Endometrial microvascular endothelial cells (primary cell): ENCODE measurements at regions not wholly inside any gene's neighbourhood (a gene's known extent, or its start where the extent isn't known, plus 50 kb on each side); places are given as distances from the start of the nearest gene placed in this dataset.
"Not testable (repeated sequence)": the region's sequence is repeated elsewhere in the genome, so short reads cannot be mapped to it uniquely, and the experiment has no call there.

Experiments used
- in situ Hi-C: cut with HindIII; loops from 2 replicates; pipeline ENCODE4 v1.10.0; 2017; ENCODE audit warnings: low sequenced_read_pairs, low pct_unique_long_range_greater_than_20kb; ENCODE audit errors: inconsistent ontology term

DNA sequence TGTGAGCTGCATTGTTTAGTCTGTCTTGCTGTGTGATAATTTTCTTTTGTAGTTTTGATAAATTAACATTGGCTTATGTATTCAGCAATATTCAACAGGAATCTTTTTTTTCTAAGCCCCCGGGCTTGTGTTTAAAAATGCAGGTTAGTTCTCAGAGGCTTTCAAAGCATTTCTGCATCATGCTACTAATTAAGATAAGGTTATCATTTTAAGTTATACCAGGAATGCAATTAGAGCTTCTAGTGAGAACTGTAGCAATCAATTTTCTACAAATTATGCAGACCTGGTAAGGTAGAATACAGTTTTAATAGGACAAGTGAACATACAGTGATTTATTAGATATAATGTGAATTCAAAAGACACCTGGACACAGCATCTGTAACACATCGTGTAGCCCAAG, 179.2 kb downstream of the PRL start:
- in situ Hi-C loops = no loop called here

DNA sequence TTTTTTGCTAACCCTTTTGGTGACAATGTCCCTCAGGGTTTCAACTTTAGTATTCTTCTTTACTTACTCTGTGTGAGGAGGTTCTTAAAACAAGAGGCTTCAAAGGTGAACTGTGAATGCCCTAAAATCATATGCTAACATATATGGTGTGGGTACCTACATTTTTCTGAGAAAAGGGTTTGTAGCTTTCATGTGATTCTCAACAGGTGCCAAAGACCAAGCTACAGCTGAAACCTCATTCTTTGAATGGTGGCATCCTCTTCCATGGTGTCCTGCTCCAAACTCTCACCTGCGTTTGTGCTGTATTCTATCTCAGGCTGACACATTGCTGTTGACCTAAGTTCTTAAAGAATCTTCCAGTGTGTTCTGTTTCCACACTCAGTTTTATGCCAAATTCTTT, 177.3 kb downstream of the PRL start:
- in situ Hi-C loops = no loop called here

DNA sequence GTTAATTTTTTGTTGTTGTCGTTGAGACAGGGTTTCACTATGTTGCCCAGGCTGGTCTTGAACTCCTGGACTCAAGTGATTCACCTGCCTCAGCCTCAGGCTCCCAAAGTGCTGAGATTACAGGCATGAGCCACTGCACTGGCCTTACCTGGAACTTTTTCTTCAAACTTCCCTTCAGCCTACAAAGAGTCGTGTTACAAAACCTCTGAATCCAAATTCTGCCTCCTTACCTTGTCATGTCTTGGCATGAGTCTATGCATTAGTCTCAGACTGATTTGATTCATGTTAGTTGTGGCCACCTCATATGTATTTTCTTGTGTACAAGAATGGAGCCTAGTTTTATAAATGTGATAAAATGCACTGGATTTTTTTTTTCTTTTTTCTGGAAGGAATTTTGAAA, 172.1 kb downstream of the PRL start:
- in situ Hi-C loops = no loop called here

DNA sequence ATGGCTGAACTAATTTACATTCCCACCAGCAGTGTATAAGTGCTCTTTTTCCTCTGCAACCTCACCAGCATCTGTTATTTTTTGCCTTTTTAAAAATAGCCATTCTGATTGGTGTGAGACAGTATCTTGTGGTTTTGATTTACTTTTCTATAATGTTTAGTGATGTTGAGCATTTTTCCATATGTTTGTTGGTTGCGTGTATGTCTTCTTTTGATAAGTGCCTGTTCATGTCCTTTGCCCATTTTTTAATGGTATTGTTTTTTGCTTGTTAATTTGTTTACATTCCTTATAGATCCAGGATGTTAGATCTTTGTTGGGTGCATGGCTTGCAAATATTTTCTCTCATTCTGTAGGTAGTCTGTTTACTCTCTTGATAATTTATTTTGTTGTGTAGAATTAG, 169.9 kb downstream of the PRL start:
- in situ Hi-C loops = no loop called here

DNA sequence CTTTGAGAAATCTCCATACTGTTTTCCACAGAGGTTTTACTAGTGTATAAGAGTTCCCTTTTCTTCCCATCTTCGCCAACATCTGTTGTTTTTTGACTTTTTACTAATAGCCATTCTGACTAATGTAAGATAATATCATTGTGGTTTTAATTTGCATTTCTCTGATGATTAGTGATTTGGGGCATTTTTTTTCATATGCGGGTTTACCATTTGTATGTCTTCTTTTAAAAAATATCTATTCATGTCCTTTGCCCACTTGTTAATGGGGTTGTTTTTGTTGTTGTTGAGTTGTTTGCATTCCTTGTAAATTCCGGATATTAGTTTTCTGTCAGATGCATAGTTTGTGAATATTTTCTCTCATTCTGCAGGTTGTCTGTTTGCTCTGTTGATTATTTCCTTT, 167.1 kb downstream of the PRL start:
- in situ Hi-C loops = no loop called here

DNA sequence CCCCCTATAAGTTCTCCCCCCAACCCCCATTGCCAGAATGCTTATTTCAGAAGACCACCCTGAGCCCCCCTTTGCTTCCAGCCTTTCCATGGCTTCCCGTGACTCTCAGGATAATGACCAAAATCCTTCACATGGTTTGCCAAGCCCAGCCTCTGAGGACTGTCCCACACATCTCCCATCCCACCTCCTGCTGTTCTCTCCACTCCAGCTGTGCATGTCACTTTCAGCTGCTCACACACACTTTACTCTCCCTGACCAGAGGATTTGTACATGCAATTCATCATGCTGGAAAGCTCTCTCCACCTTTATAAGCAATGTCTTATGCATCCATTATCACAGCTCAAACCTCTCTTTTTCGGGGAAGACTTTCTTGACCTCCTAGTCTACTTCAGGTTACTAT, 164.2 kb downstream of the PRL start:
- in situ Hi-C loops = no loop called here

DNA sequence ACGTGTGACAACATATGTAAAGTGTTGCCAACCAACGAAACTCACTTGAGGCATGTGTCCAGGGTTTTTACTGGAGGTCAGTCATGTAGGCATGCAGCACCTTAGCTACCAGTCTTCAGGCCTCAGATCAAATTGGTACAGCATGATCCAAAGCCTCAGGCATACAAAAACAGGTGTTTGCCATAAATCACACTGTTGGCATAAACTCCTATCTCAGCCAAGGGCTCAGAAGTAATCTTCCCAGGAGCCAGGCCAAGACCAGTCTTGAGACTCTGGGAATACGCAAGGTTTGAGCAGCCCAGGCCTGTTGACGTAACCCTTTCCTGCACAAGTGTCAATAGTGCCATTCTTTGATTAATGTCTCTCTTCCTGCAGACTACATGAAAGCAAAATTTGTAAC, 163.5 kb downstream of the PRL start:
- in situ Hi-C loops = no loop called here

DNA sequence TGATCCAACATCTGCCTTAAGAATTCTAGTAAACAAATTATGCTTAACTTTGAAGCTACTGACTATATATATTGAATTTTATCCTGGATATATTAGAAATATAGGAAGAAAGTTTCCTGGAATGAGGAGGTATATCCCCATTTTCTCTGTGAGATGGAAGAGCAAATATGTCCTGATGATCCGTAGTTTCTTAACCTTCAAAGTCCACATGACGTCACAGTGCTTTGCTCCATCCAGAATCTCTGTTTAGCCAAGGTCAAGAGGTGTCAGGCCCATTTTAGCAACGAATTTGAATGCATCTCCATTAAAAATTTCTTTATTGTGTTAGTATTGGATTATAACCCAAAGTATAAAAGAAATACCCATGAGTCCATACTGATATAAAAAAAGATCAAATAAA, 162.5 kb downstream of the PRL start:
- in situ Hi-C loops = no loop called here

DNA sequence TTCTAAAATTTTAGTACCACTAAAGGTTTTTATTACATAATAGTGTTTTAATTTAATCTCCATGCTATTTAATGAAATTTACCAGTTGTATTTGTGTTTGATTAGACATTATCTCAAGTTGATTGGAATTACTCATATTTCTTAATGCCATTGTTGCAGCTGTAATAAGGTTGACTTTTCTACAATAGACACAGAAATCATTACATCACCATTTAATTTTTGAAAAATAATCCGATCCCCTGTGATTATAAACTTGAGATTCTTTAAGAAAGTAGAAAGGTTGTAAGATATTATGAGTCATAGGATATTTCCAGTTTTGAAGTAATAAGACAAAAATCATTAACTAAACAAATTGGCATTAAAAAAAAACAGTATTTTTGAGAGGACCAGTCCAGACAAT, 161.4 kb downstream of the PRL start:
- in situ Hi-C loops = no loop called here

DNA sequence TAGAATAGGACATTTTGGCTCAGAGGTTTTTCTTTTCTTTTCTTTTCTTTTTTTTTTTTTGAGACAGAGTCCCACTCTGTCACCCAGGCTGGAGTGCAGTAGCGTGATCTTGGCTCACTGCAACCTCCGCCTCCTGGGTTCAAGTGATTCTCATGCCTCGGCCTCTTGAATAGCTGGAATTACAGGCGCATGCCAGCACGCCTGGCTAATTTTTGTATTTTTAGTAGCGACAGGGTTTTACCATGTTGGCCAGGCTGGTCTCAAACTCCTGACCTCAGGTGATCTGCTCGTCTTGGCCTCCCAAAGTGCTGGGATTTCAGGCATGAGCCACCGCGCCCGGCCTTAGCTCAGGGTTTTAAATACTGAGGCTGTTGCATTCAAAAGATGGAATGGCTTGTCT, 156.1 kb downstream of the PRL start:
- in situ Hi-C loops = not testable (repeated sequence)

DNA sequence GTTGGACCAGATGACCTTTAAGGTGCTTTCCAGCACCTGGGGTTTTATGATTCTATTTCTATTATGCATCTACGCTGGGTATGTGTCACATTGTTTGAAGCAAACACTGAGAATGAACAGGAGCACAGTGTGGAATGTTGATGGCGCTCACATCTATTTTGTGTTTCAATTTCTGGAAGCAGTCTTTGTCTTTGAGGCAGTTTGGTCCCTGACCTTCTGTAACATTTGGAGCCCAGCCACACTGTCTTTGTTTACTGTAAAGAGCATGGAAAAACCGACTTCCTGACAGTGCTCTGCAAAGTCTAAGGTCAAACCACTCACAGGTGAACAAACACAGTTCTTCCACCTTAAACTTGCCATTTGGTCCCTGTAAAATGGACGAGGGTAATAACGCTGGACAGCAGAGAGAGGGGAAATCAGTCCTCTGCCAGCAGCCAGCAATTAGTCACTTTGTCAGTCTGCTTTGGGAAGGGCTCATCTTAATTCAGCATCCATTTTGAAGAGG, 155.5 kb downstream of the PRL start:
- in situ Hi-C loops = no loop called here

DNA sequence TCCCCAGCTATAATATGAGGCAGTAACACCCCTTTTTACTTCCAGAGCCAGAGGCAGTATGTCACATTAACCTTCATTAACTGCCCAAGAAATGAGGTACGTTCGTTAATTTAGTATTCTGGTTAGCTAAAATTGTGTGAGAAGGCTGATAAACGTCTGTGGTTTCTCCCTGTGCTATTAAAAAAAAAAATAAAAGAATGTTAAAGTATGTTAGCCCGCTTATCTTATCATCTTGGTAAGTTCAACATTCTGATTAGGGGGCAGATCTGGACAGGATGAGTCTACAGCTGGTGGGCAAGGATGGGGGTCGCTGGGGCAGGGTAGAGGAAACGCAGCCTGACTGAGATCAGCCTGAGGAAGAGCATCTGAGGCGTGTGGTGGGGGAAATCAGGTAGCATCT, 154.0 kb downstream of the PRL start:
- in situ Hi-C loops = no loop called here

DNA sequence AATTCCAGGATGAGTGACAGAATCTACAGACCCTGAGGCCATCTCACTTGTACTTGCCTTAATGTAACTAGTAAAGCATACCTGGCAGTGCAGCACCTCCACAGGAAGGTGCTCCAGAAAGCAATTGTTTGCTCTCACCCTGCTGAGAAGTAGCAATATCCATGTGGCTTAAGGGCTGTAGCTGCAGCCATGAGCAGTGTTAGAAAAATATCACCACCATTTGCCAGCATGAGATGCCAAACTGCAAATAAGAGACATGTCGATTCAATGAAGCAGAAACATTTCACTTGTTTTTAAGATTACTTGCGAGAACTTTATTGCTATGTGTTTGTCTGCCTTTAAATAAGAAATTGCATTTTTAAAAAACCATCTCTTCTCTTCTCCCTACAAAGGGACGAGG, 151.5 kb downstream of the PRL start:
- in situ Hi-C loops = no loop called here

DNA sequence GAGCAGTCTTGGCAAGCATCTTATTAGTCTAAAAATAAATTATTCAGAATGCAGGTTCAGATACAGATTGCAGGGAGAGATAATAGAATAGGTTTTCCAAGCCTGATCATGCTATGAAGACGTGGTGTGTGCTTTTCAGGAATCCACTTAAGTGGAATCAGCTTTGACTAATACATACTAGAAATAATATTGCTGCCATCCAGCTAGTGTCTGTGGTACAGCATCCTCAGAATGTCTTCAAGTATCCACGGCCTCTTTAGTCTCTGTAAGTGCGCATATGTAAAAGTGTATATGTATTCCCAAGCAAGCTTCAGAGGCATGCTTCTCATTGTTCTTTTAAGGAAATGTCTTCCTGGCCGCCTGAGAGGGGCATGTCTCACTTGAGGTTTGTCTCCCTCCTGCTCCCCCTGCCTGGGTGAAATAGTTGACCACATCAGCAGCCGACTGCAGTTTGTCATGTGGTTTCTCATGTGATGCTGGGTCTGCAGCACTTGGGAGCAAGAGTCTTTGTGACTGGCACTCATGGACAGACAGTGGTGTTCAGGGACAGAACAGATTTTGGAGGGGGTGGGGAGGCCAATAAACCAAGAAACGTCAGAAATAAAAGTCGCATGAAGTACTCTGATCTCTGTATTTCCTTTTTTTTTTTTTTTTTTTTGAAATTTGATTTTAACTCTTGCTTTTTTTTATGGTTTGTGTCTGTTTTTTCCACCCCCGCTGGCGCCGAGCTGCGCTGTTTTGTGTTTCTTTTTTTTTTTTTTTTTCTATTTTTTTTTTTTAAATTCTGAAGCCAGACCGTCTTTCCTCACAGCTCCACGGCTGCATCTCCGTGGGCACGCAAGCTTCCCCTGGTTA, 150.8 kb downstream of the PRL start:
- in situ Hi-C loops = no loop called here

DNA sequence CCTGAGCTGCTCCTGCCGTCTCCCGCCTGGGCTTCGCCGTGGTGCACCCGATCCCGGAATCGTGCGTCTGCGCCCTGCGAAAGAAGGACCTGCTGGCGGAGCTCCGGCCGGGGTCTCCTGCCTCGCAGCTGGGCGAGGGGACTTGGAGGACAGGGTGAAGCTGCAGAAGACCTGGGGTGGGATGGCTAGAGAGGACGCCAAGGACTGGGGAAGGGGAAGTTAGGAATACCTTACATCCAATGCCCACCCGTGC, 150.2 kb downstream of the PRL start:
- in situ Hi-C loops = no loop called here

DNA sequence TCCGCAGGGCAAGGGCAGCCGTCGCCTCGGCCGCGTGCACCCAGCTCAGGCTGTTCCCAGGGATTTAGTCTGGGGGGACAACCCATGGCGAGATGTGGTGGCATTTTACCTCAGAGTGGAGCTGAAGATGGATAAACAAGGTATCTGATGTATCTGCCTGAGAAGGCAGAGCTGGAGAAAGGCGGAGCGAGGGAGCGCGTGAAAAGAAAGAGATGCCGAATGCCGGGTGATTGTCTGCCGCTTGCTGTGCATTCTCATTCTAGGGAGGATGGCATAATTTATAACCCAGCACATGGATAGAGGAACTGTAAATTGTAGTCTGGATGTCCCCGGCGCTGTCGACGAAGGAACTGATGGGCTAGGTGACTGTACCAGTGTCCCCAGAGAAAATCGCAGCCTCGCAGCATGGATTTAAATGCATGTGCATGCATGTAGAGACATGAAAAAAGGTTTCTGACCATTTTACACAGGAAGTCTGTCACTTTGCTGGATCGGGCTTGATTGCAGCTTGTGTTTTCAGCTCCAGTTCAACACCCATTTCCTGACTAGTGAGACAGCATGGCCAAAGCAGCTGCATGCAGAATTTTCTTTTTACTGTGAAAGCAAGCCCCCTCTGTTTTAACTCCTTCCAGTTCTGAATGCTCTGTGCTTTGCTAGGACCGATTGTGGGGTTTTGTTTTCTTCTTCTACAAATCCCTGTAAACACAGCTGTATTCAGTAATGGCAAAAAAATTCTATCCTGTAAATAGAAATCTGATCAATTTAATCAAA, 149.7 kb downstream of the PRL start:
- in situ Hi-C loops = no loop called here

DNA sequence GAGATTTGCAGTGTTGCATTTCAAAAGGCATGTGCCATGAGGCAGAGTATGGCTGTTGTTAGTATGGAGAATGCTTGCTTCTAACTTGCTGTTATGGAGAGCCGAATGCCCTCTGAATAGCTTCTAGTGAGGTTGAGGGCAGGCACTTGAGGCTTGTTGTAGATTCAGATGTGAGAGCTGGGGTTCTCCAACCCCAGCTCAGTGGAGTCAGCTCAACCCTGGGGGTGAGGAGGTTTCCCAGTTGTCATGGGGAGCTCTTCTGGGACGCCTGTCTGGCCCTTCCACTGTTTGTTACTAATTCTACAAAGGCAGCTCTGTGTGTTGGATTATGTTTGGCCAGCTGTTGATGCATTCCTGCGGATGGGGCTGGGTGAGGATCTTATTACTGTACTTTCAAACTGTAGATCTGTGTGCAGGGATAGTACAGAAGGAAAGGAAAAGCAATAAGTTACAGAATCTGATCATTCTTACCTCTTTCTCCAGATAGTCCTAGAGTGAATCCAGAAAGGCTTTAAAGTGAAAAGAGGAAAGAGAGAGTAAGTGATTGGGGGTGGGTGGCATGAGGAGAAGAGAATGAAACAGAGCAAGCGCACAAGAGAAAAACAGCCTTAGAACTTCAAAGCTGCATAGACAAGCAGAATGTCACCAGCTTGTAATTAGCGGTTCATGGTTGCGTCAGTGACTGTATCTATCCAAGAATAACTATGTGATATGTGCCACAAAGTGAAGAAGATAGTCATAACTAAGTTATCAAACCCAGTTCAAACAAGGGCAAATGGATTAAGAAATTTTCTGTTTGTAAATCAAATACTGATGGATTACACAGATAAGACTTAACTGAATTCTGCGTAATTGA, 148.7 kb downstream of the PRL start:
- in situ Hi-C loops = no loop called here

DNA sequence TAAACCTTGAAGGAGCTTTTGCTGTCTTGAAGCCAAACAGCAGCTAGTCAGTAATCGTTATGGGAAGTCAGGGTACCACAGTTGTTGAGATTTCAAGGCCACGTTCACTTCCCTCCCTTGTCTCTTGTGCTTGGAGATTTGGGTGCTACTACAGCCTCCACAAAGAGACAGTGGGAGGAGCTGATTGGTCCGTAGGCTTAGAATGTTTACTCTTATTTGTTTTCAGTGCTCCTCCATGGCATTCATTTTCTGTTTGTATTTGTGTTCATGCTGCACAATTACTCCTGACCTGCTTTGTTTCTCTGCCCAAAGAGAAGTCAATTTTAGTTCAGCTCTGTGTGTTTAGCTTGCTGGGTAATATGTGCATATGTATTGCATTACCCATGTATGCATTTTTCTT, 147.7 kb downstream of the PRL start:
- in situ Hi-C loops = no loop called here

DNA sequence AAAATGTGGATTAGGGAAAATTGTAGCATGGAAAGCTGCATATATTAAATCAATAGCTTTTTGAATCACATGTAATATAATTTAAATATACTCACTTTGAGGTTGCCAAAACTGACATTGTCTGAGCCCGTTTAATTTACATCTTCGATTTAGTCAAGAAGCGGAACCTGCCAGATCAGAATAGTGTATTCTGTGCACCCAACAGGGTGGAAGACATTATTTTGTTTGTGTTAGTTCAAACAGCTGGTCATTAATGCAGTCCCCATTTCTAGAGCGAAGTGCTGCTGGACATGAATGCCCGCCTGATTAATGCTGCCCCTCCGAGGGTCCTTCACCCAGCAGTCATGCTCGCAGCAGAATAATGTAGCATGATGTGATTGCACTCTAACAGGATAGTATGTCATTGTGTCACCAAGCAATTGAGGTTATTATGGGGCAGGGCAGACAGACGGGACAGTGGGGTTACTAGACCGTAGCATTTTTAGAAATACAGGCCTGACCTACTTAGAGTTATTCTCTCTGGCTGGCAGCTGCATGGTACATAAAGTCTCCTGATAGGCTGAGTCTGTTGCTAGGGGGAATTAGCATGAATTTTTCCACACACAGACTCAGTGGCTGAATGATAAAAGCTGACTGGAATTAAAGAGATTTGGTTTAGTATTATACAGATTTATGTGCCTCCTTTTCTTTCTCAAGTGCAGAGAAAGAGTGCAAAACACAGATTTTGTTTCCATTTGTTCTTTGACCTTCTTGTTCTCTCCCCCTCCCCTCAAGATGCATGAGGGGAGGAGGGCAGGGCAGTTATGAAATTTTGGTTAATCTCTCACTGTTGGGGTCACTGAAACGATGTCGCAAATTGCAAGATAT, 147.1 kb downstream of the PRL start:
- in situ Hi-C loops = no loop called here
